ENCODE measurements at regions not wholly inside any gene's neighbourhood (a gene's known extent, or its start where the extent isn't known, plus 50 kb on each side); places are given as distances from the start of the nearest gene placed in this dataset.

GRCh38 chr7:52085610-52086009, 769.0 kb upstream of the COBL start:
- no peak for DNase-seq (ENCODE audit: extremely low spot score)
- ChIA-PET POLR2A (no interaction called here), CTCF (no interaction called here)
- no peak for TF ChIP-seq CTCF (IDR thresholded peaks at IDR 0.05; ENCODE audit: control extremely low read depth, extremely low read depth, low read depth, missing control alignments)

GRCh38 chr7:52080493-52080892, 763.9 kb upstream of the COBL start:
- POLR2A ChIA-PET, result no interaction called here
- DNase-seq (ENCODE audit: extremely low spot score), result no peak
- TF ChIP-seq CTCF (IDR thresholded peaks at IDR 0.05; ENCODE audit: control extremely low read depth, extremely low read depth, low read depth, missing control alignments), result no peak
- CTCF ChIA-PET, result no interaction called here

GRCh38 chr7:52079726-52080125, 763.1 kb upstream of the COBL start:
- no peak for TF ChIP-seq CTCF (IDR thresholded peaks at IDR 0.05; ENCODE audit: control extremely low read depth, extremely low read depth, low read depth, missing control alignments)
- ChIA-PET CTCF (no interaction called here), POLR2A (no interaction called here)
- DNase-seq (ENCODE audit: extremely low spot score), result no peak

- DNase-seq (ENCODE audit: extremely low spot score), result no peak
- no peak for TF ChIP-seq CTCF (IDR thresholded peaks at IDR 0.05; ENCODE audit: control extremely low read depth, extremely low read depth, low read depth, missing control alignments)
- CTCF ChIA-PET, result interaction anchor here (1.7 kb wide), 1 partner anchor 10 kb away, joined by 5 read pairs; no protein-coding TSS in a partner anchor
- POLR2A ChIA-PET, result no interaction called here
Observed at GRCh38 chr7:52077571-52077970, 761.0 kb upstream of the COBL start.

GRCh38 chr7:52074912-52075311, 758.3 kb upstream of the COBL start:
- CTCF ChIA-PET, result no interaction called here

GRCh38 chr7:52074071-52074470, 757.5 kb upstream of the COBL start:
- TF ChIP-seq CTCF (IDR thresholded peaks at IDR 0.05; ENCODE audit: control extremely low read depth, extremely low read depth, low read depth, missing control alignments), result no peak
- DNase-seq (ENCODE audit: extremely low spot score), result no peak
- ChIA-PET POLR2A (no interaction called here), CTCF (interaction anchor here (1.6 kb wide), 1 partner anchor 10 kb away, joined by 4 read pairs; no protein-coding TSS in a partner anchor)

More at GRCh38 chr7:52074912-52075311, 758.3 kb upstream of the COBL start:
- TF ChIP-seq CTCF (IDR thresholded peaks at IDR 0.05; ENCODE audit: control extremely low read depth, extremely low read depth, low read depth, missing control alignments), result no peak
- no peak for DNase-seq (ENCODE audit: extremely low spot score)
- POLR2A ChIA-PET, result no interaction called here

GRCh38 chr7:52071744-52072143, 755.1 kb upstream of the COBL start:
- TF ChIP-seq CTCF (IDR thresholded peaks at IDR 0.05; ENCODE audit: control extremely low read depth, extremely low read depth, low read depth, missing control alignments), result no peak
- CTCF ChIA-PET, result no interaction called here
- POLR2A ChIA-PET, result no interaction called here
- DNase-seq (ENCODE audit: extremely low spot score), result no peak
